HG03039 (cell line): ENCODE measurements at regions not wholly inside any gene's neighbourhood (a gene's known extent, or its start where the extent isn't known, plus 50 kb on each side); places are given as distances from the start of the nearest gene placed in this dataset.

Experiments
- ATAC-seq: cut with Tn5 transposase; IDR thresholded peaks from one replicate; pipeline ENCODE4 v1.9.1; 2021; ENCODE audit warnings: mild to moderate bottlenecking, moderate library complexity; ENCODE audit not compliant: unreplicated experiment

- no peak for ATAC-seq
Measured at GRCh38 chr10:76736392-76736791, 901.2 kb downstream of the KCNMA1 start.

GRCh38 chr10:76735866-76736265 is 901.7 kb downstream of the KCNMA1 start:
- no peak for ATAC-seq

GRCh38 chr10:76733441-76733936 is 904.1 kb downstream of the KCNMA1 start:
- no peak for ATAC-seq

GRCh38 chr10:76732306-76732705 is 905.3 kb downstream of the KCNMA1 start:
- no peak for ATAC-seq

- no peak for ATAC-seq
Measured at GRCh38 chr10:76729841-76730487, 907.6 kb downstream of the KCNMA1 start.

GRCh38 chr10:76729346-76729745 is 908.3 kb downstream of the KCNMA1 start:
- ATAC-seq, result no peak

GRCh38 chr10:76727038-76727437 is 910.6 kb downstream of the KCNMA1 start:
- ATAC-seq, result no peak

GRCh38 chr10:76723844-76724243 is 913.8 kb downstream of the KCNMA1 start:
- no peak for ATAC-seq

- no peak for ATAC-seq
Measured at GRCh38 chr10:76721891-76722505, 915.6 kb downstream of the KCNMA1 start.

- no peak for ATAC-seq
Measured at GRCh38 chr10:76719006-76719405, 918.6 kb downstream of the KCNMA1 start.

GRCh38 chr10:76717141-76717540 is 920.5 kb downstream of the KCNMA1 start:
- no peak for ATAC-seq

- no peak for ATAC-seq
Measured at GRCh38 chr10:76711222-76711997, 926.2 kb downstream of the KCNMA1 start.

- ATAC-seq, result no peak
Measured at GRCh38 chr10:76700241-76700640, 937.4 kb downstream of the KCNMA1 start.

- no peak for ATAC-seq
Measured at GRCh38 chr10:76697923-76698322, 939.7 kb downstream of the KCNMA1 start.

- ATAC-seq, result no peak
Measured at GRCh38 chr10:76695069-76695468, 942.5 kb downstream of the KCNMA1 start.

- ATAC-seq, result no peak
Measured at GRCh38 chr10:76686201-76686600, 951.4 kb downstream of the KCNMA1 start.

GRCh38 chr10:76684968-76685367 is 952.6 kb downstream of the KCNMA1 start:
- ATAC-seq, result no peak

GRCh38 chr10:76681153-76681552 is 956.5 kb downstream of the KCNMA1 start:
- no peak for ATAC-seq

- ATAC-seq, result no peak
Measured at GRCh38 chr10:76679030-76679429, 958.6 kb downstream of the KCNMA1 start.

GRCh38 chr10:76675951-76676587 is 961.5 kb downstream of the KCNMA1 start:
- ATAC-seq, result no peak

GRCh38 chr10:76675561-76675950 is 962.1 kb downstream of the KCNMA1 start:
- no peak for ATAC-seq
